Activated CD4-positive, alpha-beta memory T cell treated with anti-CD3 and anti-CD28 coated beads for 36 hours (primary cell): ENCODE measurements at regions not wholly inside any gene's neighbourhood (a gene's known extent, or its start where the extent isn't known, plus 50 kb on each side); places are given as distances from the start of the nearest gene placed in this dataset.

Experiments
- CTCF ChIA-PET: fragments of 350-600 bp; sonication (Branson Sonifier 250); formaldehyde crosslinking; loops from one replicate; lab custom pipeline; 2021; ENCODE audit warnings: antibody characterized with exemption, inconsistent platforms; lab: Charles Lee
- POLR2A ChIA-PET: fragments of 350-600 bp; sonication (Branson Sonifier 250); formaldehyde crosslinking; loops from one replicate; lab custom pipeline; 2021; ENCODE audit warnings: antibody characterized with exemption; lab: Charles Lee
- DNase-seq: peaks from one replicate; pipeline ENCODE4 v3.0.0-alpha.2; 2020
- H3K27ac Mint-ChIP-seq: one replicate; pipeline ENCODE4 v1.8.0; 2021; ENCODE audit warnings: mixed read lengths
- H3K27me3 Mint-ChIP-seq: one replicate; pipeline ENCODE4 v1.8.0; 2021; ENCODE audit warnings: mixed read lengths
- H3K36me3 Mint-ChIP-seq: one replicate; pipeline ENCODE4 v1.8.0; 2021; ENCODE audit warnings: mixed read lengths
- H3K4me1 Mint-ChIP-seq: one replicate; pipeline ENCODE4 v1.8.0; 2021; ENCODE audit warnings: low read depth, mixed read lengths
- H3K4me3 Mint-ChIP-seq: one replicate; pipeline ENCODE4 v1.8.0; 2021; ENCODE audit warnings: mild to moderate bottlenecking, mixed read lengths
- H3K9me3 Mint-ChIP-seq: one replicate; pipeline ENCODE4 v1.8.0; 2021; ENCODE audit warnings: mixed read lengths
- intact Hi-C: fragments of 100-400 bp; cut with micrococcal nuclease; formaldehyde crosslinking; loops from one replicate; pipeline ENCODE4 v1.15.1; 2023

GRCh38 chr7:84651876-84652275 is 457.3 kb upstream of the SEMA3A start:
- Mint-ChIP-seq H3K36me3 (no peaks in the 10 kb centered on the region), H3K27ac (no peak overlapping the region), H3K4me3 (no peak overlapping the region), H3K27me3 (no peaks in the 10 kb centered on the region), H3K9me3 (peaks cover 4% of the 10 kb centered on the region), H3K4me1 (no peaks in the 10 kb centered on the region)
- intact Hi-C loops = no loop called here
- CTCF ChIA-PET = no interaction called here
- no peak for DNase-seq
- POLR2A ChIA-PET = no interaction called here

GRCh38 chr7:84647797-84648757 is 453.5 kb upstream of the SEMA3A start:
- H3K9me3 Mint-ChIP-seq = peaks cover 4% of the 10 kb centered on the region
- ChIA-PET CTCF (no interaction called here), POLR2A (no interaction called here)
- intact Hi-C loops = no loop called here
- no peaks in the 10 kb centered on the region for H3K27me3 Mint-ChIP-seq
- no peaks in the 10 kb centered on the region for H3K36me3 Mint-ChIP-seq
- H3K4me3 Mint-ChIP-seq = no peak overlapping the region
- H3K4me1 Mint-ChIP-seq = no peaks in the 10 kb centered on the region
- no peak overlapping the region for H3K27ac Mint-ChIP-seq
- DNase-seq = no peak

- Mint-ChIP-seq H3K36me3 (no peaks in the 10 kb centered on the region), H3K4me1 (no peaks in the 10 kb centered on the region), H3K9me3 (no peaks in the 10 kb centered on the region), H3K27ac (no peak overlapping the region), H3K27me3 (no peaks in the 10 kb centered on the region), H3K4me3 (no peak overlapping the region)
- intact Hi-C loops = no loop called here
- no peak for DNase-seq
- ChIA-PET POLR2A (no interaction called here), CTCF (no interaction called here)
Measured at GRCh38 chr7:84642611-84643010, 448.0 kb upstream of the SEMA3A start.

GRCh38 chr7:84640637-84641036 is 446.0 kb upstream of the SEMA3A start:
- CTCF ChIA-PET = no interaction called here
- H3K4me1 Mint-ChIP-seq = no peaks in the 10 kb centered on the region

GRCh38 chr7:84638339-84638697 is 443.7 kb upstream of the SEMA3A start:
- no peaks in the 10 kb centered on the region for H3K27me3 Mint-ChIP-seq
- intact Hi-C loops = no loop called here
- CTCF ChIA-PET = no interaction called here

More at GRCh38 chr7:84640637-84641036, 446.0 kb upstream of the SEMA3A start:
- POLR2A ChIA-PET = no interaction called here
- intact Hi-C loops = no loop called here
- Mint-ChIP-seq H3K27me3 (no peaks in the 10 kb centered on the region), H3K9me3 (no peaks in the 10 kb centered on the region), H3K27ac (no peak overlapping the region), H3K4me3 (no peak overlapping the region), H3K36me3 (no peaks in the 10 kb centered on the region)
- no peak for DNase-seq

GRCh38 chr7:84637568-84638338 is 443.2 kb upstream of the SEMA3A start:
- Mint-ChIP-seq H3K4me3 (no peak overlapping the region), H3K9me3 (peaks cover 7% of the 10 kb centered on the region), H3K36me3 (no peaks in the 10 kb centered on the region), H3K4me1 (no peaks in the 10 kb centered on the region), H3K27me3 (no peaks in the 10 kb centered on the region), H3K27ac (no peak overlapping the region)
- intact Hi-C loops = no loop called here
- ChIA-PET CTCF (no interaction called here), POLR2A (no interaction called here)
- DNase-seq = no peak

More at GRCh38 chr7:84638339-84638697, 443.7 kb upstream of the SEMA3A start:
- Mint-ChIP-seq H3K4me1 (no peaks in the 10 kb centered on the region), H3K4me3 (no peak overlapping the region), H3K27ac (no peak overlapping the region), H3K9me3 (peaks cover 2% of the 10 kb centered on the region), H3K36me3 (no peaks in the 10 kb centered on the region)
- DNase-seq = no peak
- POLR2A ChIA-PET = no interaction called here

- Mint-ChIP-seq H3K36me3 (no peaks in the 10 kb centered on the region), H3K27me3 (no peaks in the 10 kb centered on the region), H3K4me1 (no peaks in the 10 kb centered on the region), H3K4me3 (no peak overlapping the region), H3K27ac (no peak overlapping the region), H3K9me3 (peaks cover 17% of the 10 kb centered on the region)
- no peak for DNase-seq
- POLR2A ChIA-PET = no interaction called here
- intact Hi-C loops = no loop called here
- CTCF ChIA-PET = no interaction called here
Measured at GRCh38 chr7:84631913-84632312, 437.3 kb upstream of the SEMA3A start.

- ChIA-PET POLR2A (no interaction called here), CTCF (no interaction called here)
- Mint-ChIP-seq H3K27ac (no peak overlapping the region), H3K27me3 (no peaks in the 10 kb centered on the region), H3K4me1 (no peaks in the 10 kb centered on the region), H3K9me3 (peaks cover 17% of the 10 kb centered on the region), H3K4me3 (no peak overlapping the region), H3K36me3 (no peaks in the 10 kb centered on the region)
- intact Hi-C loops = no loop called here
- DNase-seq = no peak
Measured at GRCh38 chr7:84629640-84630318, 435.2 kb upstream of the SEMA3A start.

GRCh38 chr7:84629216-84629615 is 434.6 kb upstream of the SEMA3A start:
- DNase-seq = no peak
- intact Hi-C loops = no loop called here
- Mint-ChIP-seq H3K4me3 (no peak overlapping the region), H3K27ac (no peak overlapping the region), H3K9me3 (peaks cover 17% of the 10 kb centered on the region), H3K36me3 (no peaks in the 10 kb centered on the region), H3K27me3 (no peaks in the 10 kb centered on the region), H3K4me1 (no peaks in the 10 kb centered on the region)
- POLR2A ChIA-PET = no interaction called here
- CTCF ChIA-PET = no interaction called here

- H3K36me3 Mint-ChIP-seq = no peaks in the 10 kb centered on the region
- intact Hi-C loops = no loop called here
- H3K4me1 Mint-ChIP-seq = no peaks in the 10 kb centered on the region
- CTCF ChIA-PET = no interaction called here
- no peaks in the 10 kb centered on the region for H3K27me3 Mint-ChIP-seq
- no peak overlapping the region for H3K4me3 Mint-ChIP-seq
- DNase-seq = no peak
- peaks cover 9% of the 10 kb centered on the region for H3K9me3 Mint-ChIP-seq
- H3K27ac Mint-ChIP-seq = no peak overlapping the region
- POLR2A ChIA-PET = no interaction called here
Measured at GRCh38 chr7:84627250-84627649, 432.7 kb upstream of the SEMA3A start.

- Mint-ChIP-seq H3K27ac (no peak overlapping the region), H3K4me1 (no peaks in the 10 kb centered on the region), H3K36me3 (no peaks in the 10 kb centered on the region), H3K27me3 (no peaks in the 10 kb centered on the region), H3K4me3 (no peak overlapping the region), H3K9me3 (peaks cover under 1% of the 10 kb centered on the region)
- CTCF ChIA-PET = no interaction called here
- no peak for DNase-seq
- POLR2A ChIA-PET = no interaction called here
- intact Hi-C loops = no loop called here
Measured at GRCh38 chr7:84624927-84625326, 430.3 kb upstream of the SEMA3A start.

- intact Hi-C loops = no loop called here
- H3K4me3 Mint-ChIP-seq = no peak overlapping the region
- no peak for DNase-seq
- CTCF ChIA-PET = no interaction called here
- H3K4me1 Mint-ChIP-seq = no peaks in the 10 kb centered on the region
- POLR2A ChIA-PET = no interaction called here
- no peaks in the 10 kb centered on the region for H3K27me3 Mint-ChIP-seq
- no peak overlapping the region for H3K27ac Mint-ChIP-seq
- H3K9me3 Mint-ChIP-seq = no peaks in the 10 kb centered on the region
- no peaks in the 10 kb centered on the region for H3K36me3 Mint-ChIP-seq
Measured at GRCh38 chr7:84624527-84624926, 429.9 kb upstream of the SEMA3A start.
